ENCODE measurements at regions not wholly inside any gene's neighbourhood (a gene's known extent, or its start where the extent isn't known, plus 50 kb on each side); places are given as distances from the start of the nearest gene placed in this dataset.
"Not testable (repeated sequence)": the region's sequence is repeated elsewhere in the genome, so short reads cannot be mapped to it uniquely, and the experiment has no call there.

GRCh38 chr3:198147993-198148392, 188.0 kb downstream of the LMLN start:
- not testable (repeated sequence) for TF ChIP-seq CTCF (IDR thresholded peaks at IDR 0.05; ENCODE audit: extremely low read depth in 1 of 2, insufficient read depth in 1 of 2, low read depth in 1 of 2, low read length in 2 of 2); POLR2AphosphoS5 (IDR thresholded peaks at IDR 0.05; ENCODE audit: insufficient read depth, low read depth, low read length); MAX (IDR thresholded peaks at IDR 0.05; ENCODE audit: insufficient read depth, insufficient read length); GATA2 (IDR thresholded peaks at IDR 0.05; ENCODE audit: insufficient read depth, insufficient read length, low read depth, low read length); EZH2 (IDR thresholded peaks at IDR 0.05; ENCODE audit: borderline replicate concordance, low read depth, low read length, severe bottlenecking)

Measured in endothelial cell of umbilical vein (primary cell).